ENCODE measurements at regions not wholly inside any gene's neighbourhood (a gene's known extent, or its start where the extent isn't known, plus 50 kb on each side); places are given as distances from the start of the nearest gene placed in this dataset.
A peak's percentile ranks its signal among the peaks of the same experiment; 100 is the strongest.
"Not testable (repeated sequence)": the region's sequence is repeated elsewhere in the genome, so short reads cannot be mapped to it uniquely, and the experiment has no call there.

- DNase-seq, result no peak
These were observed 62.5 kb upstream of the ENPP6 start for GRCh38 chr4:184280137-184280536.

- no peak for DNase-seq
These were observed 61.9 kb upstream of the ENPP6 start for GRCh38 chr4:184279496-184280061.

DNA sequence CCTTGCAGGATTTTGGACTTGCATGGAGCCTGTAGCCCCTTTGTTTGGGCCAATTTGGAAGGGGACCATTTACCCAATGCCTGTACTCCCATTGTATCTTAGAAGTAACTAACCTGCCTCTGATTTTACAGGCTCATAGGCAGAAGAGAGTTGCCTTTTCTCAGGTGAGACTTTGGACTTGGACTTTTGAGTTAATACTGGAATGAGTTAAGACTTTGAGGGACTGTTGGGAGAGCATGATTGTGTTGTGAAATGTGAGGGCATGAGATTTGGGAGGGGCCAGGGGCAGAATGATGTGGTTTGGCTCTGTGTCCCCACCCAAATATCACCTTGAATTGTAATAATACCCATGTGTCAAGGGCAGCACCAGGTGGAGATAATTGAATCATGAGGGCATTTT, 60.1 kb upstream of the ENPP6 start:
- DNase-seq, result not testable (repeated sequence)

DNA sequence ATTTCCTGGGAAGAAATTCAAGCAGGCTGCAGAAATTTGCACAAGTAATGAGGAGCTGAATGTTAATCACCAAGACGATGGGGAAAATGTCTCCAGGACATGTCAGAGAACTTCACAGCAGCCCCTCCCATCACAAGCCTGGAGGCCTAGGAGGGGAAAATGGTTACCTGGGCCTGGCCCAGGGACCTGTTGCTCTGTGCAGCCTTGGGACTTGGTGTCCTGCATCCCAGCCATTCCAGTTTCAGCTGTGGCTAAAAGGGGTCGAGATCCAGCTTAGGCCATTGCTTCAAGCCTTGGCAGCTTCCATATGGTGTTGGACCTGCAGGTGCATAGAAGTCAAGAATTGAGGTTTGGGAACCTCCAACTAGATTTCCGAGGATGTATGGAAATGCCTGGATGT, 59.3 kb upstream of the ENPP6 start:
- not testable (repeated sequence) for DNase-seq

GRCh38 chr4:184276346-184276745, 58.7 kb upstream of the ENPP6 start:
- DNase-seq, result not testable (repeated sequence)

- DNase-seq, result no peak
These were observed 58.1 kb upstream of the ENPP6 start for GRCh38 chr4:184275766-184276165.

DNA sequence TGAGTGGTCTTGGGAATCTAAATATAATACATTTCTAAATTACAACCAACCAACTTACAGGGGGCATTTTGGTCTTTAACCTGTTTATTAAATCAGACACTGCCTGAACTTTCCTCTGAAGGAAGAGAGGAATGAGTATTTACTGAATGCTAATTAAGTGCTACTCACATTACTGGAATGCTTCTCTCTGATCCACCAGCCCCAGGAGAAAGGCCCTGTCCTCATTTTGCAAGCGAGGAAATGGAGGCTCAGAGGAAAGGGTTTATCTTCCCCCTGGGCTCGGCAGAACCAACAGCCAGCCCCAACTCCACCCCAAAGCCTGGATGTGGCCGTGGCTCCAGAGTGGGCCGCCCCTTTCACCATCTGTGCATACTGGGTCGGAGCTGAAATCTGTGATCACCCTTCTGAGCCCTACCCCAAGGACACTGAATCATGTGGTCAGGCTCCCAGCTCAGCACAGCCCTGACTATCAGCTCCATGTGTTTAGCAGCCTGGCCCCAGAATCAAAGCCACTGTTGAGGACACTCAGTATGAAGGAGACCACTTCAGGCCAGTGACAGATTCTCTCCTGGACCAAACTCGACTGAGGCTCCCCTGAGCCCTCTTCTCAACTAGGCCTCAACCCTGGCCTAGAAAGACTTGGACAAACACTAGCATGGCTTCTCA, 56.7 kb upstream of the ENPP6 start:
- DNase-seq, result no peak

GRCh38 chr4:184273166-184274147, 55.8 kb upstream of the ENPP6 start:
- no peak for DNase-seq

DNA sequence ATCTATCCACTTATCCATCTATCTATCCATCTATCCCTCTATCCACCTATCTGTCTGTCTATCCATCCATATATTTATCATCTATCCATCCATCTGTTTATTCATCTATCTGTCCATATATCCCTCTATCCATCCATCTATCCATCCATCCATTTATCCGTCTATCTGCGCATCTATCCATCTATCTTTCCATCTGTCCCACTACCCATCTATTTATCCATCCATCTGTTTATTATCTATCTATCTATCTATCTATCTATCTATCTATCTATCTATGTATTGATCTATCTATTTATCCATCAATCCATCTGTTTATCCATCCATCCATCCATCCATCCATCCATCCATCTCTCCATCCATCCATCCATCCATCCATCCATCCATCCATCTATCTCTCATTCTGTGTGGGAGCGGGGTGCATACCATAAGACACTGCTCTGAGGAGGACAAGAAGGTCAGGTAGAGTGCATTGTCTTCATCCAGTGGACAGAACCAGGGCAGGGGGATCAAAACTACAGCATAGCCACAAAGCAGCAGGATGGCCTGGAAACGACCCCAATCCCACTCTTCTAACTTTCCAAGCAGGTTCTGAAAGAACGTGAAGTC, 53.2 kb upstream of the ENPP6 start:
- no peak for DNase-seq

GRCh38 chr4:184269879-184270430, 52.3 kb upstream of the ENPP6 start:
- no peak for DNase-seq

GRCh38 chr4:184268584-184269160, 51.0 kb upstream of the ENPP6 start:
- no peak for DNase-seq

DNA sequence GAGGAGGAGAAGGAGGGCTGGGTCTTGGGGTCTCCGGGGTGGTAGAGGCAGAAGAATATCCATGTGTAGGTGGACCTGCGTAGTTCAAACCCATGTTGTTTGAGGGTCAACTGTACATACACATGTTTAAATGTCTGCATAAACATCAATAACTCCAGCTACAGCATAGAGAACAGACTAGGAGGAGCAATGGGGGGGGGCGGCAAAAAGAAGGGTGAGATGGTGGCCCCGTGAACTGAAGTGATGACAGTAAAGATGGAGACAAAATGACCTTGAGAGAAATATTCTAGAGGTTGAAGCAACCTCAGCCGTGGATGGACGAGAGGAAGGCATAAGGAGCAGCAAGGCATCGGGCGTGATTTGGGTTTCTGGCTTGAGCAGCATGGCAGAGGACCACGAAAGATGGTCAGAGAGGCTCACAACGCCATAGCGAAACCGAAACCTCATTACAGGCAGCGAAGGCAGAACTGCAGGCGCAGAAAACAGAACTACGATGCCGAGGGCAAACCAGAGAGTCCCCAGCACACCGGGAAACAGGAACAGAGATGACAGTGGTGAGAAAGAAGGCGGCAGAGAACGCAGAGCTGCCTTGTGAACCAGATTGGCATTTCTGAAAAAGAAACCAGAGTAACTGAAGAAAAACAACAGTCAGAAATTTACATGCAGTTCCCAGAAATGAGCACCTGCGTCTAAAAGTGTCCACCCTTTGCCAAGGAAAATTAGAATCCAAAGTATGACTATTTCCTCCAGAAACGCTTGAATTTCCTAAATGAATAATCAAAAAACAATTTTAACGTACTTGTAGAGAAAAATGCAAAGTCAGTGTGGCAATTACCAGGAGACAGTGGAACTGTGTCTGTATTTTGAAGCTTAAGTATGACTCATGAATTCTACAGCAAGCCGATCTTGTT, 50.3 kb upstream of the ENPP6 start:
- peak; percentile 45 for DNase-seq

All from NCI-H526 treated with DMSO at 0.1 percent for 48 hours (cell line).